ENCODE measurements at regions not wholly inside any gene's neighbourhood (a gene's known extent, or its start where the extent isn't known, plus 50 kb on each side); places are given as distances from the start of the nearest gene placed in this dataset.

GRCh38 chr11:15308840-15309239, 194.1 kb downstream of the INSC start:
- no peaks in the 10 kb centered on the region for H3K9me3 ChIP-seq (ENCODE audit: control insufficient read depth, low read depth, low read length)
- H3K9ac ChIP-seq (ENCODE audit: extremely low read depth, insufficient read length, low read length) = no peak overlapping the region
- H3K23ac ChIP-seq (ENCODE audit: insufficient read length, low read depth, low read length) = no peak overlapping the region
- no peak overlapping the region for H3T11ph ChIP-seq (ENCODE audit: low read length)
- H4K91ac ChIP-seq (ENCODE audit: insufficient read length, low read depth, low read length) = no peak overlapping the region
- H3K79me2 ChIP-seq (ENCODE audit: insufficient read depth, low read length) = no peaks in the 10 kb centered on the region
- H2AK5ac ChIP-seq (ENCODE audit: insufficient read length, low read length) = no peak overlapping the region
- Mint-ChIP-seq H3K36me3 (ENCODE audit: insufficient read depth in 1 of 3, low read depth in 3 of 3) (peaks cover 0 to 2% (median 0%) of the 10 kb centered on the region in 3 experiments; a peak in 1 of 7 replicates), H3K4me3 (no peak overlapping the region), H3K9me3 (peaks cover 2 to 3% of the 10 kb centered on the region in 2 experiments; a peak in 4 of 5 replicates), H3K27ac (no peak overlapping the region), H3K27me3 (ENCODE audit: low read depth) (peaks cover 16% of the 10 kb centered on the region), H3K4me1 (peaks cover 15 to 20% of the 10 kb centered on the region in 2 experiments)
- TF ChIP-seq CTCF (conservative IDR thresholded peaks at IDR 0.05) = no peak
- H2BK20ac ChIP-seq (ENCODE audit: low read depth, low read length, poor library complexity, severe bottlenecking) = no peak overlapping the region
- DNase-seq = no peak
- no CpG with 5 or more reads among the region's 2 CpGs for WGBS (ENCODE audit: extremely low coverage, insufficient read length, low lambda C conversion rate)
- no peaks in the 10 kb centered on the region for H3K23me2 ChIP-seq (ENCODE audit: insufficient read length, low read depth, low read length, poor library complexity, severe bottlenecking)
- no peak overlapping the region for H2BK5ac ChIP-seq (ENCODE audit: insufficient read length, low read length)
- H2AFZ ChIP-seq (ENCODE audit: low read length) = no peak overlapping the region
- no peak overlapping the region for H3K27ac ChIP-seq (ENCODE audit: insufficient read length, low read depth, low read length)
- no peak overlapping the region for H3K56ac ChIP-seq (ENCODE audit: insufficient read length, low read depth, low read length)
- no peak overlapping the region for H3K4ac ChIP-seq (ENCODE audit: low read depth, low read length)
- H2BK15ac ChIP-seq (ENCODE audit: low read depth, low read length) = no peak overlapping the region
- H2BK120ac ChIP-seq (ENCODE audit: low read depth, low read length, poor library complexity, severe bottlenecking) = no peak overlapping the region
- no peak overlapping the region for H2BK12ac ChIP-seq (ENCODE audit: insufficient read length, low read depth, low read length)
- H4K20me1 ChIP-seq (ENCODE audit: control insufficient read depth, insufficient read depth, insufficient read length) = no peaks in the 10 kb centered on the region
- no peak overlapping the region for H3K4me2 ChIP-seq (ENCODE audit: insufficient read depth, insufficient read length, low read length)
- no peak overlapping the region for H3K14ac ChIP-seq (ENCODE audit: insufficient read depth, low read length)
- H3K18ac ChIP-seq (ENCODE audit: insufficient read length, low read depth, low read length) = no peak overlapping the region
- no peak overlapping the region for H4K5ac ChIP-seq (ENCODE audit: insufficient read length, low read depth, low read length)
- no peaks in the 10 kb centered on the region for H3K27me3 ChIP-seq (ENCODE audit: insufficient read depth, low read length)
- H4K8ac ChIP-seq (replicated peaks; ENCODE audit: insufficient read length, low read depth, low read length) = no peak overlapping the region
- H3K79me1 ChIP-seq (ENCODE audit: insufficient read depth, low read depth, low read length, poor library complexity, severe bottlenecking) = no peaks in the 10 kb centered on the region
- peaks cover 7% of the 10 kb centered on the region for H3K4me1 ChIP-seq (ENCODE audit: insufficient read depth, low read length)

Measured in H9 (cell line).